SK-N-SH (cell line): ENCODE measurements at regions not wholly inside any gene's neighbourhood (a gene's known extent, or its start where the extent isn't known, plus 50 kb on each side); places are given as distances from the start of the nearest gene placed in this dataset.

Experiments
- CTCF ChIA-PET: fragments of 300-600, 350-600 bp; formaldehyde crosslinking; extraction: SDS; loops from one replicate; lab custom pipeline; 2021; lab: Yijun Ruan, JAX
- POLR2A ChIA-PET: fragments of 350-600 bp; sonication (Branson Sonifier 250); formaldehyde crosslinking; extraction: SDS; loops from one replicate; lab custom pipeline; 2020; ENCODE audit warnings: antibody characterized with exemption, inconsistent platforms; lab: Yijun Ruan, JAX
- DNase-seq: peaks from one replicate; pipeline ENCODE4 v3.0.0; 2012
- H2AFZ ChIP-seq: fragments of 200-600 bp; sonication (generic); 2 replicates; pipeline ENCODE4 v1.8.1; 2016; ENCODE audit warnings: antibody characterized with exemption, mild to moderate bottlenecking, low read depth
- H3F3A ChIP-seq: fragments of 200-600 bp; sonication (generic); replicated peaks from 2 replicates; pipeline ENCODE3; 2016; ENCODE audit warnings: antibody characterized with exemption, mild to moderate bottlenecking; ENCODE audit not compliant: insufficient read depth
- H3K27ac ChIP-seq, 2 experiments: fragments of 200-500 bp in 1 of 2; fragments of 200-600 bp in 1 of 2; sonication (Bioruptor generic) in 1 of 2; sonication (generic), shearing (Covaris generic) in 1 of 2; 2 replicates each; pipeline versions ENCODE4 v1.5.1 to v1.6.1; 2014 to 2016; ENCODE audit warnings: low read depth in 2 of 2, inconsistent platforms in 1 of 2, low read length in 1 of 2, mild to moderate bottlenecking in 1 of 2, mixed read lengths in 1 of 2
- H3K27me3 ChIP-seq: fragments of 200-600 bp; sonication (generic), shearing (Covaris generic); 2 replicates; pipeline ENCODE4 v1.6.1; 2016; ENCODE audit warnings: mixed run types; ENCODE audit not compliant: insufficient read depth
- H3K36me3 ChIP-seq, 2 experiments: fragments of 200-500 bp in 1 of 2; fragments of 200-600 bp in 1 of 2; sonication (Bioruptor generic) in 1 of 2; sonication (generic) in 1 of 2; replicated peaks in 1 of 2; 2 replicates each; pipeline versions ENCODE3 to v1.5.1; 2014 to 2016; ENCODE audit warnings: low read length in 1 of 2, mild to moderate bottlenecking in 1 of 2; ENCODE audit not compliant: insufficient read depth in 2 of 2, control insufficient read depth in 1 of 2
- H3K4me1 ChIP-seq, 2 experiments: fragments of 200-500 bp in 1 of 2; fragments of 200-600 bp in 1 of 2; sonication (Bioruptor generic) in 1 of 2; sonication (generic), shearing (Covaris generic) in 1 of 2; 2 replicates each; pipeline versions ENCODE4 v1.5.1 to v1.6.1; 2014 to 2016; ENCODE audit warnings: low read depth in 1 of 2, low read length in 1 of 2, mixed run types in 1 of 2; ENCODE audit not compliant: insufficient read depth in 2 of 2, control insufficient read depth in 1 of 2
- H3K4me2 ChIP-seq: fragments of 200-600 bp; sonication (generic), shearing (Covaris generic); 2 replicates; pipeline ENCODE4 v1.6.1; 2017; ENCODE audit warnings: mixed run types
- H3K4me3 ChIP-seq, 2 experiments: fragments of 200-500 bp in 1 of 2; fragments of 200-600 bp in 1 of 2; sonication (Bioruptor generic) in 1 of 2; sonication (generic), shearing (Covaris generic) in 1 of 2; 2 replicates each; pipeline versions ENCODE4 v1.5.1 to v1.8.1; 2014 to 2016; ENCODE audit warnings: low read depth in 2 of 2, inconsistent platforms in 1 of 2, low read length in 1 of 2, mild to moderate bottlenecking in 1 of 2, mixed read lengths in 1 of 2, moderate library complexity in 1 of 2
- H3K79me2 ChIP-seq: fragments of 200-600 bp; sonication (generic); 2 replicates; pipeline ENCODE4 v1.8.1; 2017; ENCODE audit warnings: mild to moderate bottlenecking; ENCODE audit not compliant: insufficient read depth
- H3K9ac ChIP-seq: fragments of 200-600 bp; sonication (generic); 2 replicates; pipeline ENCODE4 v1.6.1; 2017; ENCODE audit warnings: mixed run types
- H3K9me2 ChIP-seq: fragments of 200-600 bp; sonication (generic); 2 replicates; pipeline ENCODE4 v1.6.1; 2017; ENCODE audit warnings: mixed run types
- H3K9me3 ChIP-seq: fragments of 200-600 bp; sonication (generic); 2 replicates; pipeline ENCODE4 v1.6.1; 2017; ENCODE audit warnings: mixed run types, mild to moderate bottlenecking, moderate library complexity
- H4K20me1 ChIP-seq: fragments of 200-600 bp; sonication (generic); 2 replicates; pipeline ENCODE4 v1.6.1; 2017; ENCODE audit warnings: mild to moderate bottlenecking, mixed run types; ENCODE audit not compliant: insufficient read depth
- ELF1 ChIP-seq: IDR thresholded peaks from 2 replicates; pipeline ENCODE4 v1.4.0; 2012
- EP300 ChIP-seq, 2 experiments: IDR thresholded peaks; 2 replicates each; pipeline versions ENCODE4 v1.4.0 to v1.6.1; 2012; ENCODE audit warnings: borderline replicate concordance in 1 of 2, low read depth in 1 of 2, low read length in 1 of 2
- FOSL2 ChIP-seq: IDR thresholded peaks from 2 replicates; pipeline ENCODE4 v1.4.0; 2012; ENCODE audit warnings: low read depth, mild to moderate bottlenecking, moderate library complexity, borderline replicate concordance
- FOXM1 ChIP-seq: IDR thresholded peaks from 2 replicates; pipeline ENCODE4 v1.4.0; 2012; ENCODE audit warnings: low read depth, mild to moderate bottlenecking
- GABPA ChIP-seq: IDR thresholded peaks from 2 replicates; pipeline ENCODE4 v1.4.0; 2012; ENCODE audit warnings: low read depth, mild to moderate bottlenecking
- GATA2 ChIP-seq: sonication (generic); formaldehyde crosslinking; IDR thresholded peaks from 2 replicates; pipeline ENCODE4 v1.5.0; 2020; ENCODE audit warnings: mild to moderate bottlenecking, missing genetic modification reagents
- IRF3 ChIP-seq: fragments of 150-350 bp; IDR thresholded peaks from 2 replicates; pipeline ENCODE4 v1.6.1; 2016; ENCODE audit warnings: mild to moderate bottlenecking, low read depth, low read length
- JUND ChIP-seq: IDR thresholded peaks from 2 replicates; pipeline ENCODE4 v1.4.0; 2012
- MAX ChIP-seq: IDR thresholded peaks from 2 replicates; pipeline ENCODE4 v1.4.0; 2012; ENCODE audit warnings: low read depth
- MXI1 ChIP-seq: IDR thresholded peaks from 2 replicates; pipeline ENCODE4 v1.6.1; 2012; ENCODE audit warnings: mild to moderate bottlenecking, low read depth, low read length, improper control_type of control experiment
- RAD21 ChIP-seq: IDR thresholded peaks from 2 replicates; pipeline ENCODE4 v1.6.1; 2012; ENCODE audit warnings: mild to moderate bottlenecking, low read length
- RCOR1 ChIP-seq: fragments of 150-350 bp; IDR thresholded peaks from 2 replicates; pipeline ENCODE4 v1.6.1; 2017; ENCODE audit warnings: antibody characterized with exemption, low read length
- RXRA ChIP-seq: IDR thresholded peaks from 2 replicates; pipeline ENCODE4 v1.4.0; 2012; ENCODE audit warnings: low read depth, mild to moderate bottlenecking, borderline replicate concordance
- SIN3A ChIP-seq: IDR thresholded peaks from 2 replicates; pipeline ENCODE4 v1.6.1; 2012; ENCODE audit warnings: low read depth, mild to moderate bottlenecking, low read length, moderate library complexity, borderline replicate concordance
- SMC3 ChIP-seq: IDR thresholded peaks from 2 replicates; pipeline ENCODE4 v1.6.1; 2012; ENCODE audit warnings: low read depth, low read length, improper control_type of control experiment
- TAF1 ChIP-seq: IDR thresholded peaks from 2 replicates; pipeline ENCODE4 v1.6.1; 2012; ENCODE audit warnings: low read depth, mild to moderate bottlenecking, low read length, moderate library complexity, borderline replicate concordance
- TCF12 ChIP-seq: IDR thresholded peaks from 2 replicates; pipeline ENCODE4 v1.4.0; 2012
- USF1 ChIP-seq: IDR thresholded peaks from 2 replicates; pipeline ENCODE4 v1.4.0; 2012; ENCODE audit warnings: low read depth, borderline replicate concordance
- USF2 ChIP-seq: fragments of 150-350 bp; IDR thresholded peaks from 2 replicates; pipeline ENCODE4 v1.6.1; 2017; ENCODE audit warnings: antibody characterized with exemption, low read length, low read depth, borderline replicate concordance
- YY1 ChIP-seq: IDR thresholded peaks from 2 replicates; pipeline ENCODE4 v1.4.0; 2012; ENCODE audit warnings: low read depth, mild to moderate bottlenecking
- ZBTB33 ChIP-seq: IDR thresholded peaks from 2 replicates; pipeline ENCODE4 v1.4.0; 2012; ENCODE audit warnings: low read depth, borderline replicate concordance
- WGBS: methylation state at CpG from one replicate; pipeline ENCODE4 v1.1.6; 2017; ENCODE audit warnings: low lambda C conversion rate; 5-methylcytosine and 5-hydroxymethylcytosine counted together

GRCh38 chr1:166235728-166236127 is 68.9 kb upstream of the FAM78B start (continued):
- TF ChIP-seq ZBTB33 (no peak), MXI1 (no peak), USF2 (no peak), SMC3 (no peak)

- no peaks in the 10 kb centered on the region for H4K20me1 ChIP-seq
- CTCF ChIA-PET = no interaction called here
These were observed 70.9 kb upstream of the FAM78B start for GRCh38 chr1:166237675-166238074.

More at GRCh38 chr1:166237675-166238074, 70.9 kb upstream of the FAM78B start:
- Histone ChIP-seq H3K4me3 (no peak overlapping the region), H2AFZ (no peak overlapping the region), H3K4me1 (no peaks in the 10 kb centered on the region), H3F3A (no peaks in the 10 kb centered on the region), H3K79me2 (no peaks in the 10 kb centered on the region), H3K9ac (no peak overlapping the region), H3K27ac (no peak overlapping the region), H3K36me3 (no peaks in the 10 kb centered on the region), H3K27me3 (no peaks in the 10 kb centered on the region), H3K9me2 (no peaks in the 10 kb centered on the region), H3K4me2 (no peak overlapping the region), H3K9me3 (no peaks in the 10 kb centered on the region)
- POLR2A ChIA-PET = no interaction called here
- DNase-seq = no peak
- no peak for TF ChIP-seq YY1
- no peak for TF ChIP-seq FOSL2
- no peak for TF ChIP-seq GABPA
- no peak for TF ChIP-seq RCOR1
- no peak for TF ChIP-seq GATA2 (CRISPR knock-in tag)
- TF ChIP-seq USF1 = no peak
- no peak for TF ChIP-seq MAX
- no peak for TF ChIP-seq IRF3
- TF ChIP-seq ELF1 = no peak
- TF ChIP-seq FOXM1 = no peak
- no peak for TF ChIP-seq RAD21
- no peak for TF ChIP-seq SIN3A
- no peak for TF ChIP-seq TAF1
- TF ChIP-seq TCF12 = no peak
- TF ChIP-seq EP300 (IDR thresholded peaks at IDR 0.05; ENCODE audit: borderline replicate concordance in 1 of 2, low read depth in 1 of 2, low read length in 1 of 2) = no peak
- TF ChIP-seq MXI1 = no peak
- no peak for TF ChIP-seq RXRA
- no peak for TF ChIP-seq JUND
- 3% methylated on average over 1 of the region's 1 CpG for WGBS
